Glomerular visceral epithelial cell (primary cell): ENCODE measurements at regions not wholly inside any gene's neighbourhood (a gene's known extent, or its start where the extent isn't known, plus 50 kb on each side); places are given as distances from the start of the nearest gene placed in this dataset.
"Not testable (repeated sequence)": the region's sequence is repeated elsewhere in the genome, so short reads cannot be mapped to it uniquely, and the experiment has no call there.

Source experiments
- DNase-seq: peaks from one replicate; pipeline ENCODE4 v3.0.0-alpha.2; 2016; ENCODE audit errors: extremely low spot score

GRCh38 chr3:192033246-192033645 lies 572.3 kb downstream of the PYDC2 start:
- peak; percentile 25 for DNase-seq

GRCh38 chr3:192038726-192039125 lies 577.8 kb downstream of the PYDC2 start:
- peak; percentile 7 for DNase-seq

GRCh38 chr3:192039593-192039992 lies 578.6 kb downstream of the PYDC2 start:
- DNase-seq = no peak

GRCh38 chr3:192040282-192041043 lies 579.5 kb downstream of the PYDC2 start:
- no peak for DNase-seq

GRCh38 chr3:192042116-192042515 lies 581.2 kb downstream of the PYDC2 start:
- no peak for DNase-seq

- peak; percentile 85 for DNase-seq
Measured at GRCh38 chr3:192054881-192055280, 593.9 kb downstream of the PYDC2 start.

GRCh38 chr3:192055946-192056345 lies 595.0 kb downstream of the PYDC2 start:
- no peak for DNase-seq

- no peak for DNase-seq
Measured at GRCh38 chr3:192057261-192057660, 596.3 kb downstream of the PYDC2 start.

GRCh38 chr3:192060160-192060781 lies 599.3 kb downstream of the PYDC2 start:
- peak; percentile 74 for DNase-seq

GRCh38 chr3:192061426-192061825 lies 600.5 kb downstream of the PYDC2 start:
- no peak for DNase-seq

- DNase-seq = peak; percentile 14
Measured at GRCh38 chr3:192062186-192062585, 601.2 kb downstream of the PYDC2 start.

- DNase-seq = no peak
Measured at GRCh38 chr3:192063570-192063969, 602.6 kb downstream of the PYDC2 start.

- DNase-seq = no peak
Measured at GRCh38 chr3:192064959-192065358, 604.0 kb downstream of the PYDC2 start.

GRCh38 chr3:192066253-192066652 lies 605.3 kb downstream of the PYDC2 start:
- not testable (repeated sequence) for DNase-seq

GRCh38 chr3:192068464-192069254 lies 607.7 kb downstream of the PYDC2 start:
- DNase-seq = no peak

GRCh38 chr3:192077795-192078497 lies 617.0 kb downstream of the PYDC2 start:
- no peak for DNase-seq

- peak; percentile 60 for DNase-seq
Measured at GRCh38 chr3:192079098-192079497, 618.1 kb downstream of the PYDC2 start.

- DNase-seq = no peak
Measured at GRCh38 chr3:192080336-192080735, 619.4 kb downstream of the PYDC2 start.

GRCh38 chr3:192082730-192083660 lies 622.0 kb downstream of the PYDC2 start:
- DNase-seq = no peak
